ENCODE measurements at regions not wholly inside any gene's neighbourhood (a gene's known extent, or its start where the extent isn't known, plus 50 kb on each side); places are given as distances from the start of the nearest gene placed in this dataset. TPM values are rescaled to one million over a fixed set of nuclear protein-coding genes. Genes with fewer than 3 reads are reported as not detected.
"Not testable (repeated sequence)": the region's sequence is repeated elsewhere in the genome, so short reads cannot be mapped to it uniquely, and the experiment has no call there.

- DNase-seq (ENCODE audit: low read depth in 2 of 3, low spot score in 2 of 3) = not testable (repeated sequence)
These were observed 89.4 kb upstream of the MAMLD1 start for GRCh38 chrX:150273575-150274294.

GRCh38 chrX:150282953-150283352 lies 80.2 kb upstream of the MAMLD1 start:
- no peak for DNase-seq (ENCODE audit: low read depth in 2 of 3, low spot score in 2 of 3)

GRCh38 chrX:150291014-150291413 lies 72.1 kb upstream of the MAMLD1 start:
- no peak for DNase-seq (ENCODE audit: low read depth in 2 of 3, low spot score in 2 of 3)

GRCh38 chrX:150293311-150294013 lies 69.7 kb upstream of the MAMLD1 start:
- no peak for DNase-seq (ENCODE audit: low read depth in 2 of 3, low spot score in 2 of 3)

- no peak for DNase-seq (ENCODE audit: low read depth in 2 of 3, low spot score in 2 of 3)
These were observed 64.1 kb upstream of the MAMLD1 start for GRCh38 chrX:150298841-150299551.

GRCh38 chrX:150299579-150299978 lies 63.5 kb upstream of the MAMLD1 start:
- DNase-seq (ENCODE audit: low read depth in 2 of 3, low spot score in 2 of 3) = no peak

GRCh38 chrX:150303386-150304097 lies 59.6 kb upstream of the MAMLD1 start:
- no peak for DNase-seq (ENCODE audit: low read depth in 2 of 3, low spot score in 2 of 3)

- DNase-seq (ENCODE audit: low read depth in 2 of 3, low spot score in 2 of 3) = no peak
These were observed 57.1 kb upstream of the MAMLD1 start for GRCh38 chrX:150306002-150306401.

GRCh38 chrX:150308041-150308440 lies 55.1 kb upstream of the MAMLD1 start:
- no peak for DNase-seq (ENCODE audit: low read depth in 2 of 3, low spot score in 2 of 3)

- DNase-seq (ENCODE audit: low read depth in 2 of 3, low spot score in 2 of 3) = no peak
These were observed 54.5 kb upstream of the MAMLD1 start for GRCh38 chrX:150308532-150309157.

GRCh38 chrX:150310417-150310816 lies 52.7 kb upstream of the MAMLD1 start:
- DNase-seq (ENCODE audit: low read depth in 2 of 3, low spot score in 2 of 3) = no peak

GRCh38 chrX:150310881-150311280 lies 52.2 kb upstream of the MAMLD1 start:
- DNase-seq (ENCODE audit: low read depth in 2 of 3, low spot score in 2 of 3) = no peak

GRCh38 chrX:150312931-150313330 lies 50.2 kb upstream of the MAMLD1 start:
- DNase-seq (ENCODE audit: low read depth in 2 of 3, low spot score in 2 of 3) = no peak

Small RNA genes in the stretch of these regions (small RNA-seq; reads per million reads assigned to genes)
- not detected for gene MIR2114

Measured in hematopoietic multipotent progenitor cell (in vitro differentiated cells).